ENCODE measurements at regions not wholly inside any gene's neighbourhood (a gene's known extent, or its start where the extent isn't known, plus 50 kb on each side); places are given as distances from the start of the nearest gene placed in this dataset.

GRCh38 chr13:80458543-80458942, 117.6 kb upstream of the SPRY2 start:
- Histone ChIP-seq H3K79me2 (ENCODE audit: insufficient read depth, low read depth, low read length) (no peaks in the 10 kb centered on the region), H3K36me3 (ENCODE audit: insufficient read depth, low read length) (no peaks in the 10 kb centered on the region), H3K4me1 (ENCODE audit: insufficient read depth, low read length, poor library complexity, severe bottlenecking) (peaks cover 25% of the 10 kb centered on the region), H3K27ac (ENCODE audit: low read depth, low read length, poor library complexity, severe bottlenecking) (no peak overlapping the region), H4K20me1 (ENCODE audit: insufficient read depth, low read length) (no peaks in the 10 kb centered on the region), H3K4me3 (ENCODE audit: low read depth, low read length, poor library complexity, severe bottlenecking) (no peak overlapping the region), H3K4me2 (ENCODE audit: low read length) (no peak overlapping the region), H3K9me2 (ENCODE audit: insufficient read depth, low read length) (no peaks in the 10 kb centered on the region), H3K9me3 (ENCODE audit: low read length) (no peaks in the 10 kb centered on the region), H2AFZ (ENCODE audit: low read length) (no peak overlapping the region)
- no peak for DNase-seq (ENCODE audit: low spot score)
- ChIA-PET POLR2A (interaction anchor here (0.7 to 1.1 kb wide), 2 partner anchors 10 to 971 kb away, joined by 3 read pairs; no protein-coding TSS in a partner anchor), CTCF (ENCODE audit: unreplicated experiment) (no interaction called here)
- no TSS peak for BruUV-seq (replicated peaks)
- intact Hi-C loops (cut with micrococcal nuclease; ENCODE audit: unreplicated experiment): no loop called here
- TF ChIP-seq EZH2phosphoT487 (IDR thresholded peaks at IDR 0.05; ENCODE audit: borderline replicate concordance, low read depth, low read length) (no peak), CTCF (conservative IDR thresholded peaks at IDR 0.05; ENCODE audit: low read length) (no peak)

DNA sequence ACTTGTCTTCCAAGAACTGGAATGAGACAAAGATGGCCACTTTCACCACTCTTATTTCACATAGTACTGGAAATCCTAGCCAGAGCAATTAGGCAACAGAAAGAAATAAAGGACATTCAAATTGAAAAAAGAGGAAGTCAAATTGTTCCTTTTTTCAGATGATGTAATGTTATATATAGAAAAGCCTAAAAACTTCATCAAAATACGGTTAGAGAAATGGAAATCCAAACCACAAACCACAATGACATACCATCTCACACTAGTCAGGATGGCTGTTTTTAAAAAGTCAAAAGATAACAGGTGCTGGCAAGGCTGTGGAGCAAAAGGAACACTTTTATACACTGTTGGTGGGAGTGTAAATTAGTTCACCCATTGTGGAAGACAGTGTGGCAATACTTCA, 113.3 kb upstream of the SPRY2 start:
- Histone ChIP-seq H3K9me3 (ENCODE audit: low read length) (no peaks in the 10 kb centered on the region), H2AFZ (ENCODE audit: low read length) (0 out of 2 replicates have a peak overlapping the region, but pooled peaks have one; percentile 22), H3K36me3 (ENCODE audit: insufficient read depth, low read length) (no peaks in the 10 kb centered on the region), H3K79me2 (ENCODE audit: insufficient read depth, low read depth, low read length) (no peaks in the 10 kb centered on the region), H3K4me3 (ENCODE audit: low read depth, low read length, poor library complexity, severe bottlenecking) (peak overlapping the region; percentile 8), H3K4me2 (ENCODE audit: low read length) (peak overlapping the region; percentile 32), H3K9me2 (ENCODE audit: insufficient read depth, low read length) (no peaks in the 10 kb centered on the region), H3K4me1 (ENCODE audit: insufficient read depth, low read length, poor library complexity, severe bottlenecking) (peaks cover 21% of the 10 kb centered on the region), H3K27ac (ENCODE audit: low read depth, low read length, poor library complexity, severe bottlenecking) (peak overlapping the region; percentile 52), H4K20me1 (ENCODE audit: insufficient read depth, low read length) (no peaks in the 10 kb centered on the region)
- intact Hi-C loops (cut with micrococcal nuclease; ENCODE audit: unreplicated experiment): no loop called here
- CTCF ChIA-PET (ENCODE audit: unreplicated experiment): no interaction called here
- DNase-seq (ENCODE audit: low spot score): peak; percentile 64
- no TSS peak for BruUV-seq (replicated peaks)
- TF ChIP-seq EZH2phosphoT487 (IDR thresholded peaks at IDR 0.05; ENCODE audit: borderline replicate concordance, low read depth, low read length) (no peak), CTCF (conservative IDR thresholded peaks at IDR 0.05; ENCODE audit: low read length) (no peak)
- POLR2A ChIA-PET: interaction anchor here (1.2 kb wide), 1 partner anchor 19 kb away, joined by 3 read pairs; no protein-coding TSS in a partner anchor

- H3K4me1 ChIP-seq (ENCODE audit: insufficient read depth, low read length, poor library complexity, severe bottlenecking): peaks cover 21% of the 10 kb centered on the region
- H3K9me3 ChIP-seq (ENCODE audit: low read length): no peaks in the 10 kb centered on the region
- no peaks in the 10 kb centered on the region for H3K9me2 ChIP-seq (ENCODE audit: insufficient read depth, low read length)
- H3K36me3 ChIP-seq (ENCODE audit: insufficient read depth, low read length): no peaks in the 10 kb centered on the region
- intact Hi-C loops (cut with micrococcal nuclease; ENCODE audit: unreplicated experiment): no loop called here
- H3K4me3 ChIP-seq (ENCODE audit: low read depth, low read length, poor library complexity, severe bottlenecking): no peak overlapping the region
- H4K20me1 ChIP-seq (ENCODE audit: insufficient read depth, low read length): no peaks in the 10 kb centered on the region
- CTCF ChIA-PET (ENCODE audit: unreplicated experiment): no interaction called here
- no peak for DNase-seq (ENCODE audit: low spot score)
- TF ChIP-seq CTCF (conservative IDR thresholded peaks at IDR 0.05; ENCODE audit: low read length): no peak
- no peak for TF ChIP-seq EZH2phosphoT487 (IDR thresholded peaks at IDR 0.05; ENCODE audit: borderline replicate concordance, low read depth, low read length)
- H3K79me2 ChIP-seq (ENCODE audit: insufficient read depth, low read depth, low read length): no peaks in the 10 kb centered on the region
- H3K4me2 ChIP-seq (ENCODE audit: low read length): no peak overlapping the region
- no peak overlapping the region for H2AFZ ChIP-seq (ENCODE audit: low read length)
- H3K27ac ChIP-seq (ENCODE audit: low read depth, low read length, poor library complexity, severe bottlenecking): no peak overlapping the region
- POLR2A ChIA-PET: no interaction called here
- BruUV-seq (replicated peaks): no TSS peak
These were observed 111.4 kb upstream of the SPRY2 start for GRCh38 chr13:80452279-80452678.
